Right cardiac atrium (tissue), 5 donors: ENCODE measurements at regions not wholly inside any gene's neighbourhood (a gene's known extent, or its start where the extent isn't known, plus 50 kb on each side); places are given as distances from the start of the nearest gene placed in this dataset.
A peak's percentile ranks its signal among the peaks of the same experiment; 100 is the strongest.

Experiments used
- ATAC-seq, 2 donors: fragments of 200-7000 bp; cut with Tn5 transposase; one replicate each; pipeline versions ENCODE4 v1.8.0 to v1.9.1; 2020; ENCODE audit warnings: moderate library complexity in 2 of 2, mild to moderate bottlenecking in 1 of 2
- DNase-seq, 3 donors: peaks; one replicate each; pipeline ENCODE4 v3.0.0-alpha.2; 2020
- H3K27ac ChIP-seq: one replicate; pipeline ENCODE4 v1.5.1; 2013; ENCODE audit warnings: mild to moderate bottlenecking, low read length, control low read depth, moderate library complexity
- H3K27me3 ChIP-seq: one replicate; pipeline ENCODE4 v1.6.1; 2013; ENCODE audit not compliant: control insufficient read depth, insufficient read depth
- H3K4me1 ChIP-seq: one replicate; pipeline ENCODE4 v1.6.1; 2013; ENCODE audit warnings: low read length; ENCODE audit not compliant: control insufficient read depth, insufficient read depth
- H3K4me3 ChIP-seq: one replicate; pipeline ENCODE4 v1.5.1; 2013; ENCODE audit warnings: low read length, control low read depth
- H3K9me3 ChIP-seq: one replicate; pipeline ENCODE4 v1.6.1; 2013; ENCODE audit warnings: low read length; ENCODE audit not compliant: control insufficient read depth
- WGBS: extraction: QIAGEN DNeasy Blood & Tissue Kit; methylation state at CpG from one replicate; pipeline ENCODE4 v1.1.7; 2013; 5-methylcytosine and 5-hydroxymethylcytosine counted together
- intact Hi-C, 4 donors: fragments of 100-400 bp; cut with DNase I; formaldehyde crosslinking; loops; one replicate each; pipeline versions ENCODE4 v1.11.0 to v1.14.0; 2022 to 2023
- donor health status: healthy with polysubstance abuse.
- donor health status: DM: no; HTN: yes; CAD: no.
- donor health status: DM: no; HTN: no; CAD: no.
- donor health status: DM: no; HTN: yes; CAD: no; lungs with severe emphysema.
- donor health status: DM: yes; HTN: yes; CAD: no.

DNA sequence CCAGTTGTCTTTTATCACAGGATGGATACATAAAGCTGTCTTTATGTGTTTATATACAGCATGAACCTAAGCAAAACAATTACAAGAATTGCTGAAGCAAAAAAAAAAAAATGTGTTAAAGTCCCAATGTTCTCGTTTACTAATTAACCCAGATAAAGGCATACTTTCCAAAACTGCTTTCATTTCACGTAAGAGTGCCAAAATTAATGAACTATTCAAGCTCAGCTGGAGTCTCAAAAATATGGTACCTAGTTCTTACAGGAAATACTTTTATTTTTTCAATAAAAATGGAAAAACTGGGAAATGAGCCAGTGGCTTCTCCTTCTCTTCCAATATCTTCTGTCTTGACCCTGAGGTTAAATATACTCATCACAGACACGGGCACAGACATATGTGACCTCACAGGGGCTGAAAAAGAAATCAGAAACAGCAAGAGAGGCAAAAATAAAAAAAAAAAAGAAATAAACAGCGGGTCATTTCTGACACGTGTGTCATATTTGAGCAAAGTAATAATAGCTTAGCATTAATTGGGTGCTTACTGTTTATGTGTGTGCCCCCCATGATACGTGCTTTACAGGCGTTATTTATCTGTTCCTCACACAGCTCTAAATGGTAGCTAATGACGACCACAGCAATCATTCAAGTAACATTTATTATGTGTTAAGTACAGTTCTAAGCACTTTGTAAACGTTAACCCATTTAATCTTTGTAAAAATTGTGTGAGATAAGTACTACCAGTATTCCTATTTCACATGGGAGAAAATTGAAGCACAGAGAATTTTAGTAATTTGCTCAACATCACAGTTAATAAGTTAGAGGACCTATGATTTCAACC, 158.0 kb upstream of the MMADHC start:
- H3K27ac ChIP-seq, result no peak overlapping the region
- H3K27me3 ChIP-seq, result no peaks in the 10 kb centered on the region
- ATAC-seq (no peak), DNase-seq (no peak)
- H3K4me1 ChIP-seq, result no peaks in the 10 kb centered on the region
- H3K9me3 ChIP-seq, result no peaks in the 10 kb centered on the region
- 62% methylated on average over 9 of the region's 9 CpGs for WGBS
- intact Hi-C loops, result no loop called here
- no peak overlapping the region for H3K4me3 ChIP-seq

DNA sequence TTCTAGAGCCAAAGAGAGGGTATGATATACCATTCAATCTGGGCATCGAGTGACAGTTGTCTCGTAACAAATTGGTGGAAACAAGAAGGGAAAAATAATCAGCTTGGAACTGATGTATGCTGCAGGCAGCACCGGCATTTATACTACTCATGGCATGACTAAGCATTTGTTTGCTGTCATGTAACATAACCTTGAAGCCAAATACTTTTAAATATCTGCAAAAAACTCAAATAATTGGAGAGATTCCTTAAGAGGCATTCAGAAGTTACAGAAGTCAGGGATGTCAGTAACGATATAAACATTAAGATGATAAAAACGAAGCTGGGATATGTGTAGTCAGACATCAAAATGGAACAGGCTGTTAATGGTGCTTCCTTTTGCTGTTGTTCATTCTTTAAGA, 157.3 kb upstream of the MMADHC start:
- DNase-seq (no peak), ATAC-seq (no peak)
- Histone ChIP-seq H3K27me3 (no peaks in the 10 kb centered on the region), H3K4me1 (no peaks in the 10 kb centered on the region), H3K4me3 (no peak overlapping the region), H3K9me3 (no peaks in the 10 kb centered on the region), H3K27ac (no peak overlapping the region)
- intact Hi-C loops, result no loop called here
- 60% methylated on average over 5 of the region's 5 CpGs for WGBS

DNA sequence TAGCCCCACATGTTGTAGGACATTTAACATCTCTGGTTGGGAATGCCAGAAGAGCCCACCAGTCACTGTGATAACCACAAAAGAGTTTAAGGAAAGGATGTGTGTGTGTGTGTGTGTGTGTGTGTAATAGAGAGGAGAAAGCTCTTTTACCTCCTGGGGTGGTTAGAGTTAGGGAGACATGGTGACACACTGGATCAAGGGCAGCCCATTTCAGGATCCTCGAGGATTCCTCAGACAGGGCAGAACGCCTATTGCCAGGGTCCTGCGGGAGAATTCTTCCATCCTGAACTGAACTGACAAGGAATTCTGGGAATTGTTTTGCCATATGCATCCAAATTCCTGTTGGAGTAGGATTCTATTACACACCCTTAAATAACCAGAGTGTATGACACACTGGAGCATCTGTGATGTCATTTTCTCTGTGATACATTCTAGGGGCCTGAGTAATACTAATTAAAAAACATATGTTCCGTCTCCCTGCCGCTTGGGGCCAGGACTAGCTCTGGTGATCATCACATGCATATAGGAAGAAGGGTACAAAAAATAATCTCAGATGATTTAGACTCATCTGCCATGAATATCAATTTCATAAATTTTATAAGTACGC, 156.4 kb upstream of the MMADHC start:
- Histone ChIP-seq H3K27ac (no peak overlapping the region), H3K4me1 (no peaks in the 10 kb centered on the region), H3K27me3 (no peaks in the 10 kb centered on the region), H3K9me3 (no peaks in the 10 kb centered on the region), H3K4me3 (no peak overlapping the region)
- ATAC-seq (no peak), DNase-seq (no peak)
- 64% methylated on average over 6 of the region's 6 CpGs for WGBS
- intact Hi-C loops, result no loop called here

DNA sequence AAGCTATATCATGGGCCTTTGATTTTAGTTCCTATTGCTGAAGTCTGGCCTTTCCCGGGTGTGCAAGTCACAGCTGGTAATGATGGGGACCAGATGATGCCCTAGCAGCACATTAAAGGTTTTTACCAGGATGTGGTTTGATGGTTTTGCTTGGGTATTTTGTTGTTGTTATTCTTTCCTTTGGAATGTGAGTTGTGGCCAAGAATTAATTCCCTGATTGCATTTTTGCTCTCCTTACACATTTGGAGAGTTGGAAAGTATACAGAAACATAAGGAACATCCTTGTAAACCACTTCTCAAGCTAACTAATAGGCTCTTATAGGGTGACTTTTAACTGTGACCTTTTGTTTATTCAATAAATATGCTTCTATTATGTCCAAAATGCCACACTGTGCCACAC, 154.1 kb upstream of the MMADHC start:
- intact Hi-C loops, result no loop called here
- ATAC-seq (no peak), DNase-seq (no peak)
- Histone ChIP-seq H3K4me3 (no peak overlapping the region), H3K4me1 (no peaks in the 10 kb centered on the region), H3K9me3 (no peaks in the 10 kb centered on the region), H3K27me3 (no peaks in the 10 kb centered on the region), H3K27ac (no peak overlapping the region)
- 79% methylated on average over 1 of the region's 1 CpG for WGBS

DNA sequence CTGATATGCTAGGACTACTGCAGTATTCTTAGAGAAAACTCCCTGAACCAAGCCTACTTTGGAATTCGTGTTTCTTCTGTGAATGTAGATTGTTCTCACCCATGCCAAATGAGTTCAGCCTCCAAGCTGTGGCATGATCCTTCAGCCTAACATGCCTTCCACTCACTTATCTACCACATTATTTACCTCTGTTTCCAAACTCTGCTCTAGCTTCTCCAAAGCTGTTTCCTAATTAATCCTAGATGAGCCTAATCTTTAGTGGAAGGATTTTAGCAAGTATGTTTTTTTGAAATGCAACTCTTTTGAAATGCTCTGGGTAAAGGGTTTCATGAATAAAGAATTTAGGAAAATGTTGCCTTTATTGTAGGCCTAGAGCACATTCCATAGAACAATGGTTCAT, 152.9 kb upstream of the MMADHC start:
- WGBS, result 85% methylated on average over 1 of the region's 1 CpG
- Histone ChIP-seq H3K4me3 (no peak overlapping the region), H3K4me1 (no peaks in the 10 kb centered on the region), H3K27ac (no peak overlapping the region), H3K27me3 (no peaks in the 10 kb centered on the region), H3K9me3 (no peaks in the 10 kb centered on the region)
- intact Hi-C loops, result no loop called here
- no peak for DNase-seq
- no peak for ATAC-seq

DNA sequence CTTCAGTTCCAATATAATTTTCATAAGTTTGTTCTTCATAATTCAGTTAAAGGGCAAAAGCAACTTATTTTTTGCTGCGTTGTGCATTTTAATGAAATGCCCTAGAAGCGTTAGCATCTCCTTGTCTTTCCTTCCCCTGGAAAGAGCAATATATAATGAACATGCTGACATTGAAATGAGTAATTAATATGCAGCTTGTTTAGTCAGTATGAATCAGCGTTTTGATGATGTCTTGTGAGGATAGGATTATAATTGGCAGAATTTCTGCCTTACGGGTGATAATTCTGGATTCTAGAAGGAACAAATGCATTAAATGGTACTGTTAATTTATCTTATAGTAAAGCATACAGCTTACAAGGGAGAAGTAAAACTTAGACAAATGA, 152.3 kb upstream of the MMADHC start:
- ATAC-seq, result no peak
- no peak for DNase-seq
- Histone ChIP-seq H3K27ac (no peak overlapping the region), H3K9me3 (no peaks in the 10 kb centered on the region), H3K27me3 (no peaks in the 10 kb centered on the region), H3K4me3 (no peak overlapping the region), H3K4me1 (no peaks in the 10 kb centered on the region)
- intact Hi-C loops, result no loop called here
- 92% methylated on average over 4 of the region's 4 CpGs for WGBS

DNA sequence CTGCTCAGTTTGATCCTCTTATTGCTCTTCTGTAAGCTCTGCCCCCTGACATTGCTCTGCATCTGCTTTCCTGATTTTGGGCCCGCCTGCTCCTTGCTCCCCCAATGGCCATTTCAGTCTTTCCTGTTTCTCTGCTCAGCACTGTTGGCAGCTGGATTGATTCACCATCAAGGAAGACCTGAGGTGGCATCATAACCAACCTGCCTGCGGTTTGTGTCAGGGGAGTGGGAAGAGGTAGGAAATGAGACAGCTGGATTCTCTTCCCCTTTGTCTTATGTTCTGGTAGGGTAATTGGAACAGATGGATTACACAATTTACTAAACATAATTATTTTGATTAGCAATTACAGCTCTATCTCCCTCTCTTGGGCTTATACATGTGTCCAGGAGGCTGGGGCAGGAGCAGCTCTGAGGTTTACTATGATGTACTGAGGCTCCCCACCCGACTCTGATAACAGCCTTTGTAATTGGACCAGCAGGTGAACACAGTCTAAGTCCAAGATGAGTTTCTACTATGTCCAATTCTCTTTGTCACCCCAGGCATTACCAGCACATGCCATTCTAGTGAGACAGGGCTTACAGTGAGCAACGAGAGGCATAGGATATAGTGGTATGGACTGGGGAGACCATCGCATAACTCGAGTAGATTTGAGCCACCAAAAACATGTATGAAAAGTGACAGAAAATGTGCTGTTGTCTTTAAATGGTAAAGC, 151.8 kb upstream of the MMADHC start:
- Histone ChIP-seq H3K9me3 (no peaks in the 10 kb centered on the region), H3K27me3 (no peaks in the 10 kb centered on the region), H3K4me3 (no peak overlapping the region), H3K27ac (no peak overlapping the region), H3K4me1 (no peaks in the 10 kb centered on the region)
- ATAC-seq (no peak), DNase-seq (no peak)
- 92% methylated on average over 6 of the region's 6 CpGs for WGBS
- intact Hi-C loops, result no loop called here

DNA sequence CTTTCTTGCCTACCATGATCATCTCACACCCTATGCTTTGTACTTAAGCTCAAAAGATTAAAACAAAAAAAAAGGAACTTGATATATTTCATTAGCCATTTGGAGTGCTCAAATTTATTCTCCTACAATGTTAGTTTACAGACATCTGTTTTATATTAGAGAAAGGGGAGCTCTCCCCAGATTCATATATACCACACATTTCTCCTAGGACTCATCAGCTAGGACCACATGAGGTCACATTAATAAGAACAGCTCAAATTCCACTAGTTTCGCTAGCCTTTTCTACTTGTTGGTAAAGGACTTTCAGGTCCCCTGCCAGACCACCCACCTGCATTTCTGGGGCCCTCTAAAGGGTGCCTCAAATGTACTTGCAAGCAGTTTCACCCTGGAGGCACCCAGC, 151.2 kb upstream of the MMADHC start:
- ATAC-seq (no peak), DNase-seq (peak in 1 of 3 donors; percentile 9)
- Histone ChIP-seq H3K4me1 (no peaks in the 10 kb centered on the region), H3K9me3 (no peaks in the 10 kb centered on the region), H3K27me3 (no peaks in the 10 kb centered on the region), H3K4me3 (no peak overlapping the region), H3K27ac (no peak overlapping the region)
- intact Hi-C loops, result no loop called here
- WGBS, result 94% methylated on average over 1 of the region's 1 CpG

DNA sequence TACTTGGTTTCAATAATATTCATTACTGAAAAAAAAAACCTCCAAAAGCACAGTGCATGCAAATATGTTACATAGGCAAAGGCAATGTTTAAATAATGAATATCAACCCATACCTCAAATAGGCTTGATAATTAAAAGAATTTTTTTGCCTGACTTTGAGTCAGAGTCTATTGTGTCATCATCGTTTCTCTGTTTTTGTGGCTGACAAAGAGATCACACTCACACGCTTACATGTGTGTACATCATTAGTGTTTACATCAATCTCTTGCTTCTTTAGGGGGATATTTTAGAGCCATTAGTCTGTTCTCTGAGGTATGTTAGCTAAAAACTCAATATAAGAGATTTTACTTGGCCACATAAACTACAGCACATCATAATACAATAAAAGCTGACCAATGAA, 150.3 kb upstream of the MMADHC start:
- 98% methylated on average over 2 of the region's 2 CpGs for WGBS
- Histone ChIP-seq H3K27me3 (no peaks in the 10 kb centered on the region), H3K9me3 (no peaks in the 10 kb centered on the region), H3K4me1 (no peaks in the 10 kb centered on the region), H3K4me3 (no peak overlapping the region), H3K27ac (no peak overlapping the region)
- DNase-seq (no peak), ATAC-seq (no peak)
- intact Hi-C loops, result no loop called here

DNA sequence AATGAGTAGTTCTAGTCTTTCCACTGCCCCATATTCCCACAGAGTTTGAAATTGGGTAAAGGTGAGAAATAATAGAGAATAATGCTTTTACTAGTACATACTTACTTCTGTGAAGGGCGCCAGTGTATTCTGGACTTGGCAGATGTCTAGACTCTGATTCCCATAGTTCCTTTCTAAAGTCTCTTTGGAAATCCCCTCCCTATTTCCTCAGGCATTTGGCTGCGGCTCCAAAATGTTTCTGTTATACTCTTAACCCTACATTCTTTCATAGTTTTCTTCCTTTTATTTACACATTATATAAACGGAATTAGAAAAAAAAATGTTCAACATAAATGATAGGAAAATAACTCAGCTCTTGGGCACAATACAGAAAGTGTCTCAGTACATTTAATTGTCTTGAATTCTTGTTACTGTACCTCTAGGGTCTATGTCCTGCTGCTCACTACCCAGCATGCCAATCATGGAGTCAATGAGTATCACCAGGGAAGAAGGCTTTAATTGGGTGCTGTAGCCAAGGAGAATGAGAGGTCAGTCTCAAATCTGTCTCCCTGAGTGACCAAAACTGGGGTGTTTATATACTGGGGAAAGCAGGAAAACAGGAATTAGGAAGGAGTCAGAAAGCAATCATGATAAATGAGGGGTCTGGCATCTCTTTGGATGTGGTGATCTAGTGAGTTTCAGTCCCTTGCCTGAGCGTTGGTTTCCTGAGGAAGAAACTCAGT, 147.8 kb upstream of the MMADHC start:
- Histone ChIP-seq H3K9me3 (no peaks in the 10 kb centered on the region), H3K4me1 (no peaks in the 10 kb centered on the region), H3K27ac (no peak overlapping the region), H3K27me3 (no peaks in the 10 kb centered on the region), H3K4me3 (no peak overlapping the region)
- peak; percentile 41 to 47 for ATAC-seq
- 46% methylated on average over 4 of the region's 4 CpGs for WGBS
- intact Hi-C loops, result no loop called here
- DNase-seq, result peak in 1 of 3 donors; percentile 10
